K562 (cell line): ENCODE measurements at regions not wholly inside any gene's neighbourhood (a gene's known extent, or its start where the extent isn't known, plus 50 kb on each side); places are given as distances from the start of the nearest gene placed in this dataset.

ENCODE experiments used
- ATAC-seq: fragments of 200-7000 bp; cut with Tn5 transposase; 3 replicates; pipeline ENCODE4 v1.9.1; 2020; ENCODE audit warnings: moderate library complexity
- BruUV-seq: library from RNA; stranded (reverse); fragments of 400-500 nt; replicated peaks from 2 replicates; lab custom pipeline; 2021; lab: Mats Ljungman, UMichigan
- CTCF ChIA-PET: fragments of 300-600 bp; formaldehyde crosslinking; extraction: SDS; loops from one replicate; lab custom pipeline; 2021; ENCODE audit warnings: low intra/inter-chr PET ratio; lab: Yijun Ruan, JAX
- POLR2A ChIA-PET: fragments of 300-600, 350-650 bp; sonication (Branson Sonifier 250); formaldehyde crosslinking; extraction: SDS; loops from one replicate; lab custom pipeline; 2021; ENCODE audit warnings: antibody characterized with exemption, inconsistent platforms; lab: Yijun Ruan, JAX
- DNase-seq, 4 experiments: peaks; one replicate each; pipeline versions ENCODE4 v3.0.0 to v3.0.0-alpha.2; 2011 to 2018; ENCODE audit warnings: low spot score in 3 of 4, mixed read lengths in 3 of 4; ENCODE audit errors: extremely low read depth in 1 of 4
- FAIRE-seq: peaks from 2 replicates; lab custom pipeline; 2011; peaks lifted over from hg19 to GRCh38; lab: Jason Lieb, UNC
- H2AFZ ChIP-seq: 2 replicates; pipeline ENCODE4 v1.6.0; 2011; ENCODE audit warnings: low read depth, low read length, control low read depth, inconsistent platforms
- H3K27ac ChIP-seq: fragments of 200-600 bp; 3 replicates; pipeline ENCODE4 v1.8.0; 2011; ENCODE audit warnings: low read depth, mild to moderate bottlenecking, control low read depth, inconsistent platforms, low read length, moderate library complexity, mixed read lengths; ENCODE audit errors: extremely low read depth
- H3K27me3 ChIP-seq, 2 experiments: fragments of 300-600 bp in 1 of 2; 2 replicates in 1 of 2; 3 replicates in 1 of 2; pipeline versions ENCODE4 v1.6.0 to v1.8.0; 2011; ENCODE audit warnings: inconsistent platforms in 2 of 2, low read length in 2 of 2, mild to moderate bottlenecking in 1 of 2, mixed read lengths in 1 of 2, moderate library complexity in 1 of 2; ENCODE audit not compliant: control insufficient read depth in 2 of 2, insufficient read depth in 2 of 2
- H3K36me3 ChIP-seq: fragments of 300-600 bp; 3 replicates; pipeline ENCODE4 v1.8.0; 2011; ENCODE audit warnings: mild to moderate bottlenecking, low read length, inconsistent platforms; ENCODE audit not compliant: control insufficient read depth, insufficient read depth
- H3K4me1 ChIP-seq, 2 experiments: fragments of 200-600 bp in 1 of 2; replicated peaks in 1 of 2; 2 replicates in 1 of 2; 3 replicates in 1 of 2; pipeline versions ENCODE4 v1.5.1 to v1.8.0; 2011; ENCODE audit warnings: inconsistent platforms in 2 of 2, low read length in 2 of 2, mild to moderate bottlenecking in 1 of 2, mixed read lengths in 1 of 2, moderate library complexity in 1 of 2; ENCODE audit not compliant: control insufficient read depth in 2 of 2, insufficient read depth in 2 of 2
- H3K4me2 ChIP-seq: 2 replicates; pipeline ENCODE4 v1.6.1; 2011; ENCODE audit warnings: low read length, control low read depth, inconsistent platforms, mixed read lengths; ENCODE audit not compliant: insufficient read depth
- H3K4me3 ChIP-seq: fragments of 200-600 bp; sonication (generic), shearing (Covaris generic); 2 replicates; pipeline ENCODE4 v1.5.1; 2016; ENCODE audit warnings: control low read depth, inconsistent platforms
- H3K79me2 ChIP-seq: fragments of 200-600 bp; 3 replicates; pipeline ENCODE4 v1.8.0; 2011; ENCODE audit warnings: low read length, inconsistent platforms; ENCODE audit not compliant: control insufficient read depth, insufficient read depth
- H3K9ac ChIP-seq, 2 experiments: 2 replicates each; pipeline versions ENCODE4 v1.6.0 to v1.6.1; 2011; ENCODE audit warnings: low read depth in 2 of 2, low read length in 2 of 2, control low read depth in 1 of 2, inconsistent platforms in 1 of 2, mild to moderate bottlenecking in 1 of 2, mixed read lengths in 1 of 2; ENCODE audit not compliant: insufficient read depth in 1 of 2
- H3K9me1 ChIP-seq: one replicate; pipeline ENCODE4 v1.6.0; 2011; ENCODE audit warnings: inconsistent platforms, mild to moderate bottlenecking, low read length, moderate library complexity; ENCODE audit not compliant: control insufficient read depth, insufficient read depth
- H3K9me3 ChIP-seq: replicated peaks from 2 replicates; pipeline ENCODE4 v1.5.1; 2011; ENCODE audit warnings: low read depth, low read length, inconsistent platforms; ENCODE audit not compliant: control insufficient read depth, insufficient read depth
- H4K20me1 ChIP-seq: replicated peaks from 2 replicates; pipeline ENCODE4 v1.6.1; 2011; ENCODE audit warnings: low read length, inconsistent platforms, mixed read lengths; ENCODE audit not compliant: control insufficient read depth, insufficient read depth
- ARNT ChIP-seq, 2 experiments: fragments of 450-650 bp; IDR thresholded peaks; 2 replicates each; pipeline ENCODE4 v1.6.1; 2016; ENCODE audit warnings: mild to moderate bottlenecking in 1 of 2
- BRF1 ChIP-seq: IDR thresholded peaks from 3 replicates; pipeline ENCODE4 v1.6.1; 2011; ENCODE audit warnings: borderline replicate concordance, mild to moderate bottlenecking; ENCODE audit not compliant: insufficient read length; ENCODE audit errors: extremely low read depth
- CBX2 ChIP-seq: fragments of 200-600 bp; sonication (generic); IDR thresholded peaks from one replicate; pipeline ENCODE4 v1.6.1; 2012; ENCODE audit warnings: mild to moderate bottlenecking, low read length, inconsistent platforms; ENCODE audit not compliant: insufficient read depth, poor library complexity, severe bottlenecking
- CHCHD3 ChIP-seq: fragments of 250-450 bp; sonication (Bioruptor Pico); IDR thresholded peaks from 2 replicates; pipeline ENCODE4 v2.1.2; 2022; ENCODE audit warnings: mild to moderate bottlenecking
- MEF2A ChIP-seq: IDR thresholded peaks from 2 replicates; pipeline ENCODE4 v1.6.1; 2011; ENCODE audit warnings: low read depth, mild to moderate bottlenecking, low read length, moderate library complexity; ENCODE audit not compliant: control insufficient read depth
- MLX ChIP-seq, 2 experiments: fragments of 450-650 bp in 1 of 2; sonication (generic) in 1 of 2; formaldehyde crosslinking; conservative IDR thresholded peaks; 2 replicates each; pipeline versions ENCODE4 v1.4.0 to v1.8.1; 2020 to 2022; ENCODE audit warnings: mild to moderate bottlenecking in 1 of 2, missing genetic modification reagents in 1 of 2
- NBN ChIP-seq: fragments of 450-650 bp; IDR thresholded peaks from 2 replicates; pipeline ENCODE4 v1.6.1; 2016; ENCODE audit warnings: low read depth, mild to moderate bottlenecking
- NFATC3 ChIP-seq: fragments of 450-650 bp; IDR thresholded peaks from 2 replicates; pipeline ENCODE4 v1.6.1; 2017; ENCODE audit warnings: mild to moderate bottlenecking
- NR3C1 ChIP-seq: sonication (generic); formaldehyde crosslinking; IDR thresholded peaks from 2 replicates; pipeline ENCODE4 v1.8.1; 2022; ENCODE audit warnings: missing genetic modification reagents
- PRPF4 ChIP-seq: fragments of 200-400 bp; formaldehyde crosslinking; IDR thresholded peaks from one replicate; pipeline ENCODE4 v1.6.1; 2017; ENCODE audit warnings: low read length, low read depth, mild to moderate bottlenecking; ENCODE audit not compliant: insufficient read depth, poor library complexity, severe bottlenecking
- SAFB ChIP-seq: fragments of 200-400 bp; formaldehyde crosslinking; IDR thresholded peaks from 2 replicates; pipeline ENCODE4 v1.6.1; 2017; ENCODE audit warnings: low read depth, low read length, borderline replicate concordance
- ZFPM2 ChIP-seq: fragments of 250-450 bp; sonication (Bioruptor Pico); IDR thresholded peaks from 2 replicates; pipeline ENCODE4 v1.5.1; 2022; ENCODE audit warnings: mild to moderate bottlenecking
- ZKSCAN3 ChIP-seq: fragments of 250-450 bp; sonication (Bioruptor Pico); IDR thresholded peaks from 2 replicates; pipeline ENCODE4 v1.4.0; 2020
- ZNF354B ChIP-seq: fragments of 250-450 bp; sonication (Bioruptor Pico); IDR thresholded peaks from 2 replicates; pipeline ENCODE4 v1.4.0; 2020
- ZNF586 ChIP-seq: fragments of 450-650 bp; formaldehyde crosslinking; conservative IDR thresholded peaks from 2 replicates; pipeline ENCODE4 v1.4.0; 2020; ENCODE audit warnings: mild to moderate bottlenecking, moderate library complexity
- ZNF699 ChIP-seq: fragments of 250-450 bp; sonication (Bioruptor Pico); IDR thresholded peaks from 2 replicates; pipeline ENCODE4 v1.8.0; 2021; ENCODE audit warnings: mild to moderate bottlenecking, moderate library complexity; ENCODE audit not compliant: insufficient replicate concordance
- WGBS: fragments of 100-300 bp; shearing (Covaris generic); methylation state at CpG from one replicate; pipeline ENCODE4 v1.1.6; 2016; ENCODE audit warnings: low coverage, mixed read lengths; ENCODE audit not compliant: insufficient coverage; ENCODE audit errors: missing lambda C conversion rate; 5-methylcytosine and 5-hydroxymethylcytosine counted together
- in situ Hi-C: fragments of 300-500 bp; cut with MboI; formaldehyde crosslinking; loops from 4 replicates; pipeline ENCODE4 v1.15.0; 2018; ENCODE audit warnings: inconsistent platforms, mixed read lengths
- intact Hi-C: fragments of 100-400 bp; cut with micrococcal nuclease; formaldehyde crosslinking; loops from 2 replicates; pipeline ENCODE4 v1.14.2; 2022
- TF ChIP-seq, protein P1 (sequence below): fragments of 450-650 bp; IDR thresholded peaks from 2 replicates; pipeline ENCODE4 v1.6.1; 2018; ENCODE audit not compliant: partially characterized antibody

- H3K4me1 ChIP-seq = no peaks in the 10 kb centered on the region
- no peaks in the 10 kb centered on the region for H3K9me1 ChIP-seq
- H3K9me3 ChIP-seq = no peaks in the 10 kb centered on the region
- H3K4me3 ChIP-seq = no peak overlapping the region
- H3K79me2 ChIP-seq = no peaks in the 10 kb centered on the region
- ATAC-seq = no peak
- DNase-seq = no peak
- H4K20me1 ChIP-seq = no peaks in the 10 kb centered on the region
- in situ Hi-C loops = no loop called here
- H3K9ac ChIP-seq = no peak overlapping the region
- CTCF ChIA-PET = no interaction called here
- H2AFZ ChIP-seq = no peak overlapping the region
- no peak for FAIRE-seq
- POLR2A ChIA-PET = no interaction called here
- H3K36me3 ChIP-seq = no peaks in the 10 kb centered on the region
- no peak overlapping the region for H3K4me2 ChIP-seq
- TF ChIP-seq ZNF699 (CRISPR knock-in tag) = no peak
- TF ChIP-seq SAFB = no peak
- no peak for TF ChIP-seq CHCHD3 (CRISPR knock-in tag)
- no peak for TF ChIP-seq ZNF586
- TF ChIP-seq, protein P1, sequence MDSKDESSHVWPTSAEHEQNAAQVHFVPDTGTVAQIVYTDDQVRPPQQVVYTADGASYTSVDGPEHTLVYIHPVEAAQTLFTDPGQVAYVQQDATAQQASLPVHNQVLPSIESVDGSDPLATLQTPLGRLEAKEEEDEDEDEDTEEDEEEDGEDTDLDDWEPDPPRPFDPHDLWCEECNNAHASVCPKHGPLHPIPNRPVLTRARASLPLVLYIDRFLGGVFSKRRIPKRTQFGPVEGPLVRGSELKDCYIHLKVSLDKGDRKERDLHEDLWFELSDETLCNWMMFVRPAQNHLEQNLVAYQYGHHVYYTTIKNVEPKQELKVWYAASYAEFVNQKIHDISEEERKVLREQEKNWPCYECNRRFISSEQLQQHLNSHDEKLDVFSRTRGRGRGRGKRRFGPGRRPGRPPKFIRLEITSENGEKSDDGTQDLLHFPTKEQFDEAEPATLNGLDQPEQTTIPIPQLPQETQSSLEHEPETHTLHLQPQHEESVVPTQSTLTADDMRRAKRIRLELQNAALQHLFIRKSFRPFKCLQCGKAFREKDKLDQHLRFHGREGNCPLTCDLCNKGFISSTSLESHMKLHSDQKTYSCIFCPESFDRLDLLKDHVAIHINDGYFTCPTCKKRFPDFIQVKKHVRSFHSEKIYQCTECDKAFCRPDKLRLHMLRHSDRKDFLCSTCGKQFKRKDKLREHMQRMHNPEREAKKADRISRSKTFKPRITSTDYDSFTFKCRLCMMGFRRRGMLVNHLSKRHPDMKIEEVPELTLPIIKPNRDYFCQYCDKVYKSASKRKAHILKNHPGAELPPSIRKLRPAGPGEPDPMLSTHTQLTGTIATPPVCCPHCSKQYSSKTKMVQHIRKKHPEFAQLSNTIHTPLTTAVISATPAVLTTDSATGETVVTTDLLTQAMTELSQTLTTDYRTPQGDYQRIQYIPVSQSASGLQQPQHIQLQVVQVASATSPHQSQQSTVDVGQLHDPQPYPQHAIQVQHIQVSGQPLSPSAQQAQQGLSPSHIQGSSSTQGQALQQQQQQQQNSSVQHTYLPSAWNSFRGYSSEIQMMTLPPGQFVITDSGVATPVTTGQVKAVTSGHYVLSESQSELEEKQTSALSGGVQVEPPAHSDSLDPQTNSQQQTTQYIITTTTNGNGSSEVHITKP = no peak
- no peak for TF ChIP-seq NR3C1 (CRISPR knock-in tag)
- no peak for TF ChIP-seq ZNF354B
- no peak for TF ChIP-seq NFATC3
- no peak for TF ChIP-seq ZFPM2 (CRISPR knock-in tag)
- TF ChIP-seq PRPF4 = no peak
- no peak for TF ChIP-seq CBX2
- no peak for TF ChIP-seq MEF2A
- TF ChIP-seq ARNT (IDR thresholded peaks at IDR 0.05) = no peak
- no peak for TF ChIP-seq MLX (CRISPR knock-in tag; conservative IDR thresholded peaks at IDR 0.05)
- no peak for TF ChIP-seq NBN
- no peak for TF ChIP-seq BRF1
- no peak for TF ChIP-seq ZKSCAN3 (CRISPR knock-in tag)
- TF ChIP-seq, all 486 proteins: peak for 0
- BruUV-seq = no TSS peak
- Histone ChIP-seq H3K27ac (no peak overlapping the region), H3K27me3 (no peaks in the 10 kb centered on the region)
- WGBS = 10% methylated on average over 5 of the region's 5 CpGs
- intact Hi-C loops = no loop called here
These were observed 385.5 kb downstream of the DHX35 start for GRCh38 chr20:39347626-39348025.
